HAP-1 (cell line): ENCODE measurements at regions not wholly inside any gene's neighbourhood (a gene's known extent, or its start where the extent isn't known, plus 50 kb on each side); places are given as distances from the start of the nearest gene placed in this dataset.
A peak's percentile ranks its signal among the peaks of the same experiment; 100 is the strongest.

Experiments
- DNase-seq, 2 experiments: peaks; one replicate each; pipeline ENCODE4 v3.0.0-alpha.2; 2016 to 2020; ENCODE audit warnings: low spot score in 2 of 2
- H3K27me3 ChIP-seq: fragments of 250-450 bp; sonication (Bioruptor Pico); 2 replicates; pipeline ENCODE4 v1.5.1; 2020; ENCODE audit warnings: low read depth, mild to moderate bottlenecking, moderate library complexity
- H3K36me3 ChIP-seq: fragments of 250-450 bp; sonication (Bioruptor Pico); replicated peaks from 2 replicates; pipeline ENCODE4 v1.5.1; 2020; ENCODE audit warnings: mild to moderate bottlenecking
- H3K4me1 ChIP-seq: fragments of 250-450 bp; sonication (Bioruptor Pico); 2 replicates; pipeline ENCODE4 v1.5.1; 2020; ENCODE audit warnings: mild to moderate bottlenecking
- H3K4me3 ChIP-seq: fragments of 250-450 bp; sonication (Bioruptor Pico); 2 replicates; pipeline ENCODE4 v1.5.1; 2020; ENCODE audit warnings: mild to moderate bottlenecking, moderate library complexity
- H3K9me3 ChIP-seq: fragments of 250-450 bp; sonication (Bioruptor Pico); 2 replicates; pipeline ENCODE4 v1.5.1; 2020; ENCODE audit warnings: mild to moderate bottlenecking, moderate library complexity
- in situ Hi-C: fragments of 300-500 bp; cut with MboI; formaldehyde crosslinking; loops from 3 replicates; pipeline ENCODE4 v1.14.3; 2020; ENCODE audit warnings: low sequenced_read_pairs, inconsistent platforms, mixed read lengths

DNA sequence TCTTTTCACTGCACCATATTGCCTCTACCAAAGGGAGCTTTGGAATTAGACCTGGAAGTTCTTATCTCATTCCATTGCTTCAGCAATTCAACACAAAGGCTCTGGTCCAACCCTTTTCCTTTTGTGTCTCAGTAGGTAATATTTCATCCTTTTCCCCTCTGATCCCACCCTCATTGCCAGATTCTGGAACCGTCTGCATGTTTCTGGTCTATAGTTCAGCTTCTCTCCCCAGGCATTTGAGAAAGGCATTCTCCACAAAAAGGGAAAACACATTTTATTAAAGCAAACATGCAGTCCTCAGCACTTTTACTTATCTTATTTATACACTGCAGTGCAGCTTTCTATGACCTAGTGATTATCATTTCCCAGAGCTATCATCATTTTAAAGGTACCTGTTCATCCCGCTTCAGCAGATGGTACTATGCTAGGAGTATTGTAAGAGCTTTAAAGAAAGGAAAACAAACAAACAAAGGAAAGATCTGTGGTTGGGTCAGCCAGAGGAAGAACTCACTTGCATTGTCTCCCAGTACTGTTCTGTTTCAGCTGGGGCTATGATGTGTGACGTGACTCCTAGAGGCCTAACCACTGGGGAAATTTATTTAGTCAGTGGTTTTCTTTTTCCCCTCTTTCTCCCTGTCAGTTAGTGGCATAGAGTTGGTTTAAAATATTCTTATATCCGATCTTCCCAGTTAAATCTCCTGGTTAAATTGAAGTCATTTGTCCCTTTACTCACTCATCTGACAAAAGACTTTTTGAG, 269.2 kb downstream of the TMEM38B start:
- Histone ChIP-seq H3K4me1 (peaks cover 20% of the 10 kb centered on the region), H3K4me3 (no peak overlapping the region), H3K9me3 (no peaks in the 10 kb centered on the region), H3K27me3 (no peaks in the 10 kb centered on the region), H3K36me3 (no peaks in the 10 kb centered on the region)
- in situ Hi-C loops, result no loop called here
- no peak for DNase-seq

DNA sequence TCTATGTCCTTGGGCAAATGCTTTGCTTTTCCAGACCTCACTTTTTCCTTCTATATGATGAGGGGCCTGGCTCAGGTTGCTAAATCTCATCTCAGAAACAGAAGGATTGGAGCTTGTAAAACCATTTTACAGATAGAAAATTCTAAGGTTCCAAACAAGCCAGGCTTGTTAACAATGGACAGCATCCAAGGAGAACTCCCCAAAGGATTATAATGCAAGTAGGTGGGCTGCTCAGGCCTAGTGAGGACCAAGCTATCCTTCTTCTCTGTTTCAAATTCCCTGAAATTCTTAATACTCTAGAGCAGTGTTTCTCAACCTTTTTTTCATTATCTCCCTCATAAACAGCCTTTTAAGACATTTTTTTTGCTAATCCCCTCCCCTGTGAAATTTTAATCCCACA, 269.8 kb downstream of the TMEM38B start:
- in situ Hi-C loops, result no loop called here
- H3K9me3 ChIP-seq, result no peaks in the 10 kb centered on the region

DNA sequence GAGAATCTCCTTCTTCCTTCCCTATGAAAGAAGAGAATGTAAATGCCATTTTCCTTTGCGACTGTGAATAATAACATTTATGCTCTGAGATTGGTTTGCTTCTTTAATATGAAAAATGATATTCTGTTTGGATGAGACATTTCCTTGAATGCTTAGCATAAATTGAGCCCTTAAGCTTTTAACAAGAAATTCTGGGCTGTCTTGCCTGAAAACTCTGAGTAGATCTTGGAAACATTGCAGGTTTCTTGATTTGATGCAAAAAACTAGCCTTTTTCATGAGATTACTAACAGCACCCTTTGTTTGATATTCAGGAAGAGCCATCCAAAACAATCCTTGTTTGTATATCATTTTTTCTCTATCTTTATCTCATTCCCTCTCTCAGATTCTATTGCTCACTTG, 272.5 kb downstream of the TMEM38B start:
- H3K4me1 ChIP-seq, result peaks cover 33% of the 10 kb centered on the region
- H3K36me3 ChIP-seq, result no peaks in the 10 kb centered on the region
- H3K9me3 ChIP-seq, result no peaks in the 10 kb centered on the region
- DNase-seq, result no peak
- in situ Hi-C loops, result no loop called here
- H3K4me3 ChIP-seq, result no peak overlapping the region
- no peaks in the 10 kb centered on the region for H3K27me3 ChIP-seq

More for the DNA sequence above, 269.8 kb downstream of the TMEM38B start:
- Histone ChIP-seq H3K4me3 (no peak overlapping the region), H3K4me1 (peaks cover 26% of the 10 kb centered on the region), H3K27me3 (no peaks in the 10 kb centered on the region), H3K36me3 (no peaks in the 10 kb centered on the region)
- DNase-seq, result peak; percentile 56 to 87

DNA sequence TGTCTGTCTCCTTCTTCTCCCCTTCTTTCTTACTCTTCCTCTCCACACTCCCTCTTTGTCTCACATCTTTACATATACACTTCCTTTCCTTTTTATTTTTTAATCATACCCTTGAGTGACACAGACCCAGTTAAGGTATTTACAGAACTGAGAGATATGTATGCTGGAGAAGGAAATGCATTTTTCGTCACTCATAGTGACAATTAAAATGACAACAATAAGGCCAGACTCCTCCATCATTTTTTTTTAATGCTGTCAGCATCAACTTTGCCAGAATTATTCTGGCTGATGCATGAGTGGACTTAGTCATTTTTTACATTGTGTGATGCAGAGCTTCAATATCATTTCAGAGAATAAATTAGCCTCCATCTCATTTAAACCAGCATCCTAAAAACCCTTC, 272.9 kb downstream of the TMEM38B start:
- in situ Hi-C loops, result no loop called here

DNA sequence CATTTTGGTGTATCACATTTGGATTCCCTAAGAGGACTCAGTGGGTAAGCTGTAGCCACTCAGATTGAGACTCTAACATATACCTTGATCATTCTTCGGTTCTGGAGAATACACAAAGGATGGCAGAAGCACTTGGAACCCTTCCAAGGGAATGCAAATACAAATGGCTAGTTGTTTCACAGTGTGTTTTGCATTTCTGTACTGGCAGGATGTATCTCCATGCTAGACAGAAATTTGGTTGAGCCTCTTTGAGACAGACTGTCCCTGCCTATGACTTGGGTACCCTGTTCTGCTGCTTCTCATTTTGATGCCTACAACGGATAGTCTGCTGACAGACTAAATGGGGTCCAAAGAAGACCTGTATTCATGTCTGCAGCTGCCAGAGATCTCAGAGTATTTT, 273.5 kb downstream of the TMEM38B start:
- Histone ChIP-seq H3K4me3 (no peak overlapping the region), H3K4me1 (peaks cover 33% of the 10 kb centered on the region), H3K27me3 (no peaks in the 10 kb centered on the region), H3K36me3 (no peaks in the 10 kb centered on the region), H3K9me3 (no peaks in the 10 kb centered on the region)
- in situ Hi-C loops, result no loop called here
- DNase-seq, result peak; percentile 55 to 59

More for the DNA sequence above, 272.9 kb downstream of the TMEM38B start:
- Histone ChIP-seq H3K4me1 (peaks cover 33% of the 10 kb centered on the region), H3K36me3 (no peaks in the 10 kb centered on the region), H3K9me3 (no peaks in the 10 kb centered on the region), H3K4me3 (no peak overlapping the region), H3K27me3 (no peaks in the 10 kb centered on the region)
- DNase-seq, result no peak

DNA sequence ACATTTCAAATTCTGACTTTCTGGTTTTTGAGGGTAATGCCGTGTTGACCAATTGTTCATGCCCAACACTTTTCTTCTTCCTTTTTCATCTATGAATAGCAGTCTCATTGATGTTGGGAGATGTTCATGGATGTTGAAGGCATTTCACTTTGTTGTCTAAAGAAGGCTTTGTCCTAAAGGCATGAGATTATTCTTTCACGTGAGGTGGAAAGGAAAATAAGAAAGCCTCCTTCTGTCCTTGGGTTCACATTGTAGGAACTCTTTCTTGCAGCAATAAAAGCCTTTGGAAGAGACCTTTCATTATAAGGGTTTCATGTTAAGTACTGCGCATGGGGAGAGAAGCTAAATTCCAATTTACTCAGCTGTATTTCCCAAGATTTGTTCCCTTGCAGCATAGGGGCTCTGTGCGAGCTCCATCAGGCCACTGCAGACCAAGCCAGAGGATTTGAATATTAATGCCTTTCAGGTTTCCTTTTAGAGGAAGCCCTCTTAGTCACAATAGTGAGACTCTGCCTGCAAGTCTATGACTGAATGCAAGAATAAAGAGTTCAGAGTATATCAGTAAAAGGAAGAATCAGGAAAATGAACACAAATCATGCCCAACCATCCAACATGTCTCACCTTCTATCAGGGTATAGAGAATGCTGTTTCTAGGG, 274.6 kb downstream of the TMEM38B start:
- H3K27me3 ChIP-seq, result no peaks in the 10 kb centered on the region
- H3K4me3 ChIP-seq, result no peak overlapping the region
- in situ Hi-C loops, result no loop called here
- no peak for DNase-seq
- H3K9me3 ChIP-seq, result no peaks in the 10 kb centered on the region
- H3K4me1 ChIP-seq, result peaks cover 29% of the 10 kb centered on the region
- H3K36me3 ChIP-seq, result no peaks in the 10 kb centered on the region

DNA sequence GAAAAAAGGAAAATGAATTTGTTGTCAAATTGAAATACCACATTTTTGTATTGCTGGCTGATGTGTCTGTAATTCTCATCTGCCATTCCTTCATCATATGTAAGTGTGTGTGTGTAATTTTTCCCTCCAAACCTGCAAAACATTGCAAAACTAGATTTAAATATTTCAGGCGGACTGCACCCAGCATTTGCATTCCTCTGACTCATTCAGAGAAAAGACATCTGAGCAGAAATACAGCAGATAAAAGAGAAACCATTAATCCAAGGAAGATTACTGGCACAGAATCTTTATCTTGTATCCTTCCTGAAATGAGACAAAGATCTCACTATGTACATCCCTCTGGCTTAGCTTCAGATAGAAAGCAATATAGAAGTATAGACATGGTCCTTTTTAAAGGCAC, 275.3 kb downstream of the TMEM38B start:
- in situ Hi-C loops, result no loop called here
- Histone ChIP-seq H3K27me3 (no peaks in the 10 kb centered on the region), H3K36me3 (no peaks in the 10 kb centered on the region), H3K9me3 (no peaks in the 10 kb centered on the region), H3K4me3 (no peak overlapping the region), H3K4me1 (peaks cover 32% of the 10 kb centered on the region)
- DNase-seq, result no peak

DNA sequence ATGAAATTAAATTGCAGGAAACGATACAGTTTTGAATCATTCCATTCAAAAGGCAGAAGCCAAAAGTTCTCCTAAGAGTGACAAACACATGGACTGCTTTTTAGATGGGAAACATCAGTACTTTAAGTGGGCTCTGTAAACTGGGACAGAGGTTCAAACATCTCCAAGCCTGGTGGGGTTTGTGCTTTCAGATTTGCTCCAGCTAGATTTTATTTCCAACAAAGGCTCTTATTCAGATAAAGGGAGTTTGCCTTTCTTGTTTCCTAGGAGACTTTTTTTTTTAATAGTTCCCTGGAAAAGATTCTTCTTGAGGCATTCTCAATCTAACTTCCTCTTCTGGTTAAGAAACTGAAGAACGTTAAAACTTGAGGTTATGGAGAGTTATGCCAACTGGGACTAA, 277.6 kb downstream of the TMEM38B start:
- in situ Hi-C loops, result no loop called here
- no peaks in the 10 kb centered on the region for H3K27me3 ChIP-seq
- DNase-seq, result no peak

DNA sequence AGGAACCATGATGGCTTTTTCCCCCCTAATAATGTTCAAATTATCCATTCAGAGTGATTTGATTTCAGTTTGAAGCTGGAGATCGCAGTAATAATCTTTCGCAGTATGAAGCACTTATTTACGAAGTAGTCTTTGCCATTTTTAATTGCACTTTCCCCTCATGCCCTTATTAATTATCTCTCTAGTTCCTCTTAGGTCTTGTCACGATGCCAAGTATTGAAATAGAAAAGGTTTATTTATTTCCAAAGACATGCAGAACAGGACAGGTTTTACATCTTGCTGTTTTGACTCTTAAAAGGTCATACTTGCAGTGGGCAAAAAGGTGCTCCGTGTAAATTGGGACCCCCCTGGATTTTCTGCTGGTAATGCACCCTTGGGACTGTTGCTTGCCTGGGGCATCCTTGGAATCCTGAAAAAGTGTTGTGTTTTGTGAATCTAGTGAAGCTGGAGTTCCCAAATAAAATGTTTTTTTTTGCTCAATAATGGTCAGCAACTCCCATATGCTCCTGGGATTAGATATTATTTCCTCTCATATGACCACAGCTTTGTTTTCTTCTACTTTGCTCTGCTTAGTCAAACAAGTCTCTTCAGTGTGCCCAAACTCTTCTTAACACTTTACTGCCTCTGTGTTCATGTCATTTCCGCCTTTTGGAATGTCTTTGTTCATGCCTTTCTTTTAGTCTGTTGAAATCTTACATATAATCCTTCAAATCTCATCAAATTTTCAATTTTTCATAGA, 278.3 kb downstream of the TMEM38B start:
- peaks cover 39% of the 10 kb centered on the region for H3K4me1 ChIP-seq
- H3K4me3 ChIP-seq, result no peak overlapping the region
- H3K9me3 ChIP-seq, result no peaks in the 10 kb centered on the region
- no peaks in the 10 kb centered on the region for H3K27me3 ChIP-seq
- in situ Hi-C loops, result no loop called here
- no peak for DNase-seq
- no peaks in the 10 kb centered on the region for H3K36me3 ChIP-seq

More for the DNA sequence above, 277.6 kb downstream of the TMEM38B start:
- H3K4me1 ChIP-seq, result peaks cover 39% of the 10 kb centered on the region
- no peaks in the 10 kb centered on the region for H3K9me3 ChIP-seq
- H3K4me3 ChIP-seq, result no peak overlapping the region
- H3K36me3 ChIP-seq, result no peaks in the 10 kb centered on the region

DNA sequence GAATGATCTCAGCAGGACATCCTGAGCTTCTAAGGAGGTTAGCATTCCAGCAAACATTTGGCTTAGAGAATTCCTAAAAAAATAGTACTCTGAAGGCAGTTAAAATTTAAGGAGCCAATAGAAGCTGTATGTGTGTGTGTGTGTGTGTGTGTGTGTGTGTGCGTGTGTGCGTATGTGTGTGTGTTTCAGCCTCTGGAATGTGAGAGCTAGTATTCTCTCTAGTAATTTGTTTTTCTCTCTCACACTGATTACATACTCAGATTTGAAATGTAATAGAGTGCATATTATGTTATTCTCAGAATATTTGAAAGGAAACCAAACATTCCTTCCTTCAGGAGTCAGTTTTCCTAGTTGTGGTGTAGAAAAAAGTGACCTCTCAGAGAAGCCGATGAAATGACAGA, 279.6 kb downstream of the TMEM38B start:
- Histone ChIP-seq H3K36me3 (no peaks in the 10 kb centered on the region), H3K9me3 (no peaks in the 10 kb centered on the region), H3K27me3 (no peaks in the 10 kb centered on the region), H3K4me1 (peaks cover 41% of the 10 kb centered on the region), H3K4me3 (no peak overlapping the region)
- in situ Hi-C loops, result no loop called here
- no peak for DNase-seq

DNA sequence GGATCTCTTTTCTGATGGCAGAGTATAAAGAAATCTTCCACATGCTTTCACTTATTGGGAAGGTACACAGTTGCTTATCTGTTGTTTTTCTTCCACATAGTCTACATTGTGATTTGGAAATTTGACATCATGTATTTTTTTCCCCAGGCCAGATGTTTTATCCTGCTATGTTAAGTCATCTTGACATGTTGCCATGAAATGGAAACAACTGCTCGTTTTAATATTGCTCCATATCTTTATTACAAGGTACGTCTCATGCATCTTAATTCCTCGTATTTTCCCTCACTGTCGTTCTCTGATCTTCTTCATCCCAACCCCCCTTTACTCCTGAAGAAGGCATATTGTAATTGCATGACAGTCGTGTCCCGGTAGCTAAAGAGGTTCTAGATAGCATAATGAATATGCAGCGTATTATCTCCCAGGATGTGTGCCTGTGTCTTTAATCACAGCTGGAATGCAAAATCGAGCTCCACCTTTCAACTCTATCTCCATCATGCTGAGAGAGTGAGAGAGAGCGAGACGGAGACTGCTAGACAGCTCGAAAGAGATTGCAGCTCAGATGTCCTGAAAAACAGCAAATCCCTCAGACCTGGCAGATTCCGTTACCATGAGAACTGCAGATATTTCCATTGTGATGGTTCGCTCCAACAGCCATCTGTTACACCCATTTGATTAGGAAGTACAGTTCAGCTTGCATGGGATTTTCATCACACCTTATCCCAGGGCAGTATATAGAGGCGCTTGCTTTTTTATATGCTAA, 281.7 kb downstream of the TMEM38B start:
- H3K4me1 ChIP-seq, result peaks cover 31% of the 10 kb centered on the region
- H3K4me3 ChIP-seq, result no peak overlapping the region
- in situ Hi-C loops, result no loop called here
- no peaks in the 10 kb centered on the region for H3K9me3 ChIP-seq
- H3K36me3 ChIP-seq, result no peaks in the 10 kb centered on the region
- no peaks in the 10 kb centered on the region for H3K27me3 ChIP-seq
- DNase-seq, result no peak

DNA sequence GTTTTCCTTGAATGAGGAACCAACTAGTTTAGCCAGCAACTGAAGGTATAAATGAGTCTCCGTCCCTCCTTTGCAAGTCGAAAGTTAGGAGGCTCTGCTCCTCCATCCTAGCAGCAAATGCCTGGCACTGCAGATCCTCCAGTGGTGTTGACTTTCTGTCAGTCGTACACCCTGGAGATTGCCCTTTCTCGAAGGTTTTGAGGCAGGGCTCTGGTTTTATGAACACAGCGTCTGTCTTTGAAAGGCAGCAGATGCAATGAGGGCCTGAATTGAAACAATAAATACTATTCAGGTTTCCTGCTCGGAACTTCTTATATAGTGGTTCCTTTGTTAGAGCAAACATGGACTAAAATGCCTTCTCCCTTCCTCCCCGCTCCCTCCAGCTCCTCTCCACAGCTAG, 284.0 kb downstream of the TMEM38B start:
- no peak overlapping the region for H3K4me3 ChIP-seq
- H3K27me3 ChIP-seq, result no peaks in the 10 kb centered on the region
- H3K9me3 ChIP-seq, result no peaks in the 10 kb centered on the region
- DNase-seq, result no peak
- H3K4me1 ChIP-seq, result peaks cover 28% of the 10 kb centered on the region
- in situ Hi-C loops, result no loop called here
- no peaks in the 10 kb centered on the region for H3K36me3 ChIP-seq

DNA sequence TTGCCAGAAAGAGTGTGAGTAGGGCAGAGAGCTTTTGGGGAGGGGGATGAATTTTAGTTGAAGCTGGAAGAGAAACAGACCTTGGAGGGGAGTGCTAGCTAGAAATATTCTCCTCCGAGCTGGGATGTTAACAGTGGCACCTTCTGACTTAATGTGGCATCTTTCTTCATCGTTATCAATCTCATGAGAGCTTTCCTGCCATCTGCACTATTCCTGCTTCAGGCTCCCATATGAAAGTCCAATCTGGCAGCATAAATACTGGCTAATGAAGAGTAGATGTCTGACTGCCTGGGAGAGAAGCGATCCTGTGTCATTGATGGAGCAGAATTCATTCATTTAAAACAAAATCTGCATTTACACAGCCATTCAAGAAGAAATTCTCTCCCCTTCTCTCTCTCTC, 284.5 kb downstream of the TMEM38B start:
- H3K9me3 ChIP-seq, result no peaks in the 10 kb centered on the region
- no peaks in the 10 kb centered on the region for H3K36me3 ChIP-seq
- in situ Hi-C loops, result no loop called here
- DNase-seq, result no peak
- no peaks in the 10 kb centered on the region for H3K27me3 ChIP-seq
- H3K4me1 ChIP-seq, result peaks cover 28% of the 10 kb centered on the region
- H3K4me3 ChIP-seq, result no peak overlapping the region
